A549 (cell line): ENCODE measurements at regions not wholly inside any gene's neighbourhood (a gene's known extent, or its start where the extent isn't known, plus 50 kb on each side); places are given as distances from the start of the nearest gene placed in this dataset.

Experiments used
- ATAC-seq, 2 experiments: fragments of 200-7000 bp in 1 of 2; fragments of >200 bp in 1 of 2; cut with Nextera tagmentation in 1 of 2; cut with Tn5 transposase in 1 of 2; 3 replicates each; pipeline versions ENCODE4 v1.8.0 to v1.9.1; 2018 to 2020; ENCODE audit warnings: mild to moderate bottlenecking in 1 of 2, moderate library complexity in 1 of 2
- CTCF ChIA-PET: fragments of 300-600 bp; sonication (Branson Sonifier 250); formaldehyde crosslinking; extraction: SDS; loops from one replicate; lab custom pipeline; 2021; ENCODE audit warnings: antibody characterized with exemption, inconsistent platforms; lab: Yijun Ruan, JAX
- POLR2A ChIA-PET: fragments of 350-600 bp; formaldehyde crosslinking; extraction: SDS; loops from one replicate; lab custom pipeline; 2021; ENCODE audit warnings: antibody characterized with exemption, inconsistent platforms; lab: Yijun Ruan, JAX
- DNase-seq, 2 experiments: peaks; one replicate each; pipeline versions ENCODE4 v3.0.0 to v3.0.0-alpha.2; 2011 to 2016; ENCODE audit warnings: low read depth in 1 of 2, low spot score in 1 of 2
- FAIRE-seq: peaks from 2 replicates; lab custom pipeline; 2011; peaks lifted over from hg19 to GRCh38; lab: Jason Lieb, UNC
- H3K27ac ChIP-seq, 2 experiments: fragments of >200 bp; sonication (Bioruptor Twin); formaldehyde crosslinking; 3 replicates each; pipeline ENCODE4 v1.5.1; 2016 to 2017
- H3K4me1 ChIP-seq: fragments of >200 bp; sonication (Bioruptor Twin); formaldehyde crosslinking; 3 replicates; pipeline ENCODE4 v1.6.1; 2016
- H3K4me2 ChIP-seq: fragments of >200 bp; sonication (Bioruptor Twin); formaldehyde crosslinking; 3 replicates; pipeline ENCODE4 v1.6.1; 2016
- H3K4me3 ChIP-seq: fragments of >200 bp; sonication (Bioruptor Twin); formaldehyde crosslinking; 3 replicates; pipeline ENCODE4 v1.5.1; 2016
- H3K9me3 ChIP-seq: fragments of >200 bp; sonication (Bioruptor Twin); formaldehyde crosslinking; 3 replicates; pipeline ENCODE4 v1.6.1; 2016
- CBX2 ChIP-seq: fragments of 200-600 bp; sonication (generic); IDR thresholded peaks from 2 replicates; pipeline ENCODE4 v1.6.1; 2016; ENCODE audit warnings: low read depth, mild to moderate bottlenecking, borderline replicate concordance
- EHF ChIP-seq: fragments of 250-450 bp; sonication (Bioruptor Pico); IDR thresholded peaks from 2 replicates; pipeline ENCODE4 v1.5.0; 2020; ENCODE audit warnings: mild to moderate bottlenecking
- FOSB ChIP-seq: fragments of 250-450 bp; sonication (Bioruptor Pico); IDR thresholded peaks from 2 replicates; pipeline ENCODE4 v1.5.0; 2020; ENCODE audit warnings: mild to moderate bottlenecking, moderate library complexity
- FOXS1 ChIP-seq: fragments of 250-450 bp; sonication (Bioruptor Pico); IDR thresholded peaks from 2 replicates; pipeline ENCODE4 v1.5.0; 2020; ENCODE audit warnings: mild to moderate bottlenecking, moderate library complexity
- GATA3 ChIP-seq: IDR thresholded peaks from 2 replicates; pipeline ENCODE4 v1.6.1; 2012; ENCODE audit warnings: borderline replicate concordance
- HEYL ChIP-seq: fragments of 250-450 bp; sonication (Bioruptor Pico); IDR thresholded peaks from 2 replicates; pipeline ENCODE4 v1.8.0; 2021; ENCODE audit warnings: mild to moderate bottlenecking, moderate library complexity
- HOXA7 ChIP-seq: fragments of 250-450 bp; sonication (Bioruptor Pico); IDR thresholded peaks from 2 replicates; pipeline ENCODE4 v1.5.0; 2020; ENCODE audit warnings: mild to moderate bottlenecking, moderate library complexity
- HOXB13 ChIP-seq: fragments of 250-450 bp; sonication (Bioruptor Pico); IDR thresholded peaks from 2 replicates; pipeline ENCODE4 v1.5.0; 2020; ENCODE audit warnings: low read depth, mild to moderate bottlenecking, moderate library complexity
- JUN ChIP-seq, 2 experiments: fragments of >200 bp; sonication (Bioruptor Twin); formaldehyde crosslinking; IDR thresholded peaks; 2 replicates in 1 of 2; 3 replicates in 1 of 2; pipeline ENCODE4 v1.6.1; 2016 to 2017
- KDM5A ChIP-seq: fragments of 200-600 bp; sonication (generic); IDR thresholded peaks from 2 replicates; pipeline ENCODE4 v1.6.1; 2016; ENCODE audit warnings: antibody characterized with exemption, mild to moderate bottlenecking
- MAZ ChIP-seq: fragments of 150-350 bp; IDR thresholded peaks from 2 replicates; pipeline ENCODE4 v1.6.1; 2014; ENCODE audit warnings: antibody characterized with exemption, low read depth, low read length, borderline replicate concordance
- NFE2L2 ChIP-seq: fragments of 150-350 bp; conservative IDR thresholded peaks from 2 replicates; pipeline ENCODE4 v1.6.1; 2014; ENCODE audit warnings: low read length
- NPAS2 ChIP-seq: fragments of 250-450 bp; sonication (Bioruptor Pico); IDR thresholded peaks from 2 replicates; pipeline ENCODE4 v1.8.0; 2022; ENCODE audit warnings: mild to moderate bottlenecking, moderate library complexity, borderline replicate concordance
- NR3C1 ChIP-seq: fragments of >200 bp; sonication (Bioruptor Twin); formaldehyde crosslinking; IDR thresholded peaks from 3 replicates; pipeline ENCODE4 v1.6.1; 2017
- PHF8 ChIP-seq: fragments of 200-600 bp; sonication (generic); IDR thresholded peaks from 2 replicates; pipeline ENCODE4 v1.6.1; 2016; ENCODE audit warnings: low read depth, mild to moderate bottlenecking, antibody characterized with exemption, moderate library complexity, borderline replicate concordance
- RFX5 ChIP-seq: fragments of 450-650 bp; IDR thresholded peaks from 2 replicates; pipeline ENCODE4 v1.7.1; 2014; ENCODE audit warnings: antibody characterized with exemption, mild to moderate bottlenecking, moderate library complexity
- SREBF2 ChIP-seq: fragments of 450-650 bp; IDR thresholded peaks from 2 replicates; pipeline ENCODE4 v1.6.1; 2014; ENCODE audit warnings: mild to moderate bottlenecking, moderate library complexity
- TFCP2L1 ChIP-seq: fragments of 250-450 bp; sonication (Bioruptor Pico); IDR thresholded peaks from 2 replicates; pipeline ENCODE4 v1.5.0; 2021; ENCODE audit warnings: mild to moderate bottlenecking
- ZNF302 ChIP-seq: fragments of 250-450 bp; sonication (Bioruptor Pico); IDR thresholded peaks from 2 replicates; pipeline ENCODE4 v1.9.0; 2021; ENCODE audit warnings: inconsistent platforms, mild to moderate bottlenecking, moderate library complexity
- ZSCAN20 ChIP-seq: fragments of 250-450 bp; sonication (Bioruptor Pico); IDR thresholded peaks from 2 replicates; pipeline ENCODE4 v1.8.0; 2022; ENCODE audit warnings: mild to moderate bottlenecking, moderate library complexity
- WGBS: methylation state at CpG from one replicate; pipeline ENCODE4 v1.1.6; 2017; ENCODE audit errors: missing lambda C conversion rate; 5-methylcytosine and 5-hydroxymethylcytosine counted together
- TF ChIP-seq, protein P1 (sequence below): IDR thresholded peaks from 2 replicates; pipeline ENCODE4 v1.6.1; 2012; ENCODE audit warnings: low read depth, borderline replicate concordance
- TF ChIP-seq, protein P2 (sequence below): fragments of >200 bp; sonication (Bioruptor Twin); formaldehyde crosslinking; IDR thresholded peaks from 3 replicates; pipeline ENCODE4 v1.6.1; 2016
- TF ChIP-seq, protein P3 (sequence below): IDR thresholded peaks from 2 replicates; pipeline ENCODE4 v1.6.1; 2012
- TF ChIP-seq, protein P4 (sequence below): fragments of >200 bp; sonication (Bioruptor Twin); formaldehyde crosslinking; IDR thresholded peaks from 2 replicates; pipeline ENCODE4 v1.6.1; 2016
- TF ChIP-seq, protein P5 (sequence below): fragments of >200 bp; sonication (Bioruptor Twin); formaldehyde crosslinking; IDR thresholded peaks from 3 replicates; pipeline ENCODE4 v1.5.1; 2016
- TF ChIP-seq, protein P6 (sequence below): IDR thresholded peaks from 2 replicates; pipeline ENCODE4 v1.6.1; 2012

DNA sequence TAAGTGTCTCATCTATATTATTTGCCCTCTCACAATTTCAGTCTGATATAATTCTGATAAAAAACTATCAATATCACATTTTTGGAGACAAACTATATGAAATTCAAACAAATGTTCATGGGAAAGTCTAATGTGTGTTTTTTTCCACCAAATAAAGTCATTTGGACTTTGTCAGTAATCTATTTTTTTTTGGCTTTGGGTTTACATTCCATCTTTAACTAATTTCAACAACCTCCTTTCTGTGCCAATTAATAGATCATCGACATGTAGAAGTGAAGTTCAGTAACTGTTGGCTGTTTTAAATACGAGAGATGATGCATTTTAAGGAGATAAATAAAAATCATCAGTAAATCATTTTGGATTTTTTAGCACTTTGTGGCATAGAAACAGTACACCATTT is 1623.0 kb upstream of the ACVR2A start:
- H3K9me3 ChIP-seq: 0 out of 3 replicates have a peak, but pooled peaks cover 2% of the 10 kb centered on the region
- no peak overlapping the region for H3K27ac ChIP-seq
- POLR2A ChIA-PET: no interaction called here
- WGBS: 38% methylated on average over 2 of the region's 2 CpGs
- no peak overlapping the region for H3K4me2 ChIP-seq
- no peaks in the 10 kb centered on the region for H3K4me1 ChIP-seq
- DNase-seq (no peak), ATAC-seq (no peak), FAIRE-seq (no peak)
- TF ChIP-seq EHF (no peak), RFX5 (no peak), FOSB (CRISPR knock-in tag) (no peak), NR3C1 (no peak), SREBF2 (no peak), ZSCAN20 (CRISPR knock-in tag) (no peak), CBX2 (no peak), NFE2L2 (no peak), ZNF302 (no peak), TFCP2L1 (no peak), HOXA7 (CRISPR knock-in tag) (no peak), HOXB13 (CRISPR knock-in tag) (no peak)
- TF ChIP-seq, protein P1, sequence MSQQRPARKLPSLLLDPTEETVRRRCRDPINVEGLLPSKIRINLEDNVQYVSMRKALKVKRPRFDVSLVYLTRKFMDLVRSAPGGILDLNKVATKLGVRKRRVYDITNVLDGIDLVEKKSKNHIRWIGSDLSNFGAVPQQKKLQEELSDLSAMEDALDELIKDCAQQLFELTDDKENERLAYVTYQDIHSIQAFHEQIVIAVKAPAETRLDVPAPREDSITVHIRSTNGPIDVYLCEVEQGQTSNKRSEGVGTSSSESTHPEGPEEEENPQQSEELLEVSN: no peak
- TF ChIP-seq, protein P2, sequence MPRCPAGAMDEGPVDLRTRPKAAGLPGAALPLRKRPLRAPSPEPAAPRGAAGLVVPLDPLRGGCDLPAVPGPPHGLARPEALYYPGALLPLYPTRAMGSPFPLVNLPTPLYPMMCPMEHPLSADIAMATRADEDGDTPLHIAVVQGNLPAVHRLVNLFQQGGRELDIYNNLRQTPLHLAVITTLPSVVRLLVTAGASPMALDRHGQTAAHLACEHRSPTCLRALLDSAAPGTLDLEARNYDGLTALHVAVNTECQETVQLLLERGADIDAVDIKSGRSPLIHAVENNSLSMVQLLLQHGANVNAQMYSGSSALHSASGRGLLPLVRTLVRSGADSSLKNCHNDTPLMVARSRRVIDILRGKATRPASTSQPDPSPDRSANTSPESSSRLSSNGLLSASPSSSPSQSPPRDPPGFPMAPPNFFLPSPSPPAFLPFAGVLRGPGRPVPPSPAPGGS: no peak
- TF ChIP-seq, protein P3, sequence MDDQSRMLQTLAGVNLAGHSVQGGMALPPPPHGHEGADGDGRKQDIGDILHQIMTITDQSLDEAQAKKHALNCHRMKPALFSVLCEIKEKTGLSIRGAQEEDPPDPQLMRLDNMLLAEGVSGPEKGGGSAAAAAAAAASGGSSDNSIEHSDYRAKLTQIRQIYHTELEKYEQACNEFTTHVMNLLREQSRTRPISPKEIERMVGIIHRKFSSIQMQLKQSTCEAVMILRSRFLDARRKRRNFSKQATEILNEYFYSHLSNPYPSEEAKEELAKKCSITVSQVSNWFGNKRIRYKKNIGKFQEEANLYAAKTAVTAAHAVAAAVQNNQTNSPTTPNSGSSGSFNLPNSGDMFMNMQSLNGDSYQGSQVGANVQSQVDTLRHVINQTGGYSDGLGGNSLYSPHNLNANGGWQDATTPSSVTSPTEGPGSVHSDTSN: no peak
- TF ChIP-seq, protein P4, sequence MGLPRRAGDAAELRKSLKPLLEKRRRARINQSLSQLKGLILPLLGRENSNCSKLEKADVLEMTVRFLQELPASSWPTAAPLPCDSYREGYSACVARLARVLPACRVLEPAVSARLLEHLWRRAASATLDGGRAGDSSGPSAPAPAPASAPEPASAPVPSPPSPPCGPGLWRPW: no peak
- no peak overlapping the region for H3K4me3 ChIP-seq
- CTCF ChIA-PET: no interaction called here

DNA sequence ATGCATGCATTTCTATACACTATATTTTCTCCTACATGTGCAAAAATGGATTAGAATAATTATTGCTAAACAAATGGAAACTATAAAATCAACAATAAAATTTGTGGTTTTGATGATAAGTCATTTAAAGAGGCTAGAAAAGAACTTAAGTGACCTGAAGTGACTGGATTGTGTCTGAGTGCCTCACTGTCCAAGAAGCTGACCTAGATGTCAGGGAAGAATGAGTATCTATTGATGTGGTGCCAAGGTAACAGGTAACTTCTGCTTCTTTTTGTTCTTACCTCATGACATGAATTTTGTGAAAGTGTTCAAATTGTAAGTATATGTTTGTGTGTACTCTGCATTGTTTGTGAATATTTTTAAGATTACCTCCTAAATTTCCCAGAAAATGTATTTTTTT is 1623.9 kb upstream of the ACVR2A start:
- H3K4me1 ChIP-seq: no peaks in the 10 kb centered on the region
- ChIA-PET POLR2A (no interaction called here), CTCF (no interaction called here)
- H3K27ac ChIP-seq: no peak overlapping the region
- DNase-seq: no peak
- H3K4me3 ChIP-seq: no peak overlapping the region
- no peak for FAIRE-seq
- no peak for ATAC-seq
- H3K9me3 ChIP-seq: 0 out of 3 replicates have a peak, but pooled peaks cover 4% of the 10 kb centered on the region
- no peak overlapping the region for H3K4me2 ChIP-seq
- TF ChIP-seq, protein P5, sequence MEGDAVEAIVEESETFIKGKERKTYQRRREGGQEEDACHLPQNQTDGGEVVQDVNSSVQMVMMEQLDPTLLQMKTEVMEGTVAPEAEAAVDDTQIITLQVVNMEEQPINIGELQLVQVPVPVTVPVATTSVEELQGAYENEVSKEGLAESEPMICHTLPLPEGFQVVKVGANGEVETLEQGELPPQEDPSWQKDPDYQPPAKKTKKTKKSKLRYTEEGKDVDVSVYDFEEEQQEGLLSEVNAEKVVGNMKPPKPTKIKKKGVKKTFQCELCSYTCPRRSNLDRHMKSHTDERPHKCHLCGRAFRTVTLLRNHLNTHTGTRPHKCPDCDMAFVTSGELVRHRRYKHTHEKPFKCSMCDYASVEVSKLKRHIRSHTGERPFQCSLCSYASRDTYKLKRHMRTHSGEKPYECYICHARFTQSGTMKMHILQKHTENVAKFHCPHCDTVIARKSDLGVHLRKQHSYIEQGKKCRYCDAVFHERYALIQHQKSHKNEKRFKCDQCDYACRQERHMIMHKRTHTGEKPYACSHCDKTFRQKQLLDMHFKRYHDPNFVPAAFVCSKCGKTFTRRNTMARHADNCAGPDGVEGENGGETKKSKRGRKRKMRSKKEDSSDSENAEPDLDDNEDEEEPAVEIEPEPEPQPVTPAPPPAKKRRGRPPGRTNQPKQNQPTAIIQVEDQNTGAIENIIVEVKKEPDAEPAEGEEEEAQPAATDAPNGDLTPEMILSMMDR: no peak
- TF ChIP-seq, protein P6, sequence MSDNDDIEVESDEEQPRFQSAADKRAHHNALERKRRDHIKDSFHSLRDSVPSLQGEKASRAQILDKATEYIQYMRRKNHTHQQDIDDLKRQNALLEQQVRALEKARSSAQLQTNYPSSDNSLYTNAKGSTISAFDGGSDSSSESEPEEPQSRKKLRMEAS: no peak
- no peak for TF ChIP-seq JUN (IDR thresholded peaks at IDR 0.05)
- TF ChIP-seq MAZ: no peak
- no peak for TF ChIP-seq KDM5A
- no peak for TF ChIP-seq GATA3
- TF ChIP-seq EHF: no peak
- no peak for TF ChIP-seq NPAS2 (CRISPR knock-in tag)
- no peak for TF ChIP-seq PHF8
- TF ChIP-seq, protein P4: no peak
- no peak for TF ChIP-seq FOXS1
- no peak for TF ChIP-seq HEYL (CRISPR knock-in tag)
